ENCODE measurements at regions not wholly inside any gene's neighbourhood (a gene's known extent, or its start where the extent isn't known, plus 50 kb on each side); places are given as distances from the start of the nearest gene placed in this dataset.

- no peaks in the 10 kb centered on the region for H3K36me3 ChIP-seq (ENCODE audit: low read depth, missing control alignments)
- H3K9me3 ChIP-seq: no peaks in the 10 kb centered on the region
- no peaks in the 10 kb centered on the region for H3K27me3 ChIP-seq
- DNase-seq: no peak
- no peak overlapping the region for H3K27ac ChIP-seq
- H3K4me1 ChIP-seq: no peaks in the 10 kb centered on the region
- intact Hi-C loops (cut with DNase I; ENCODE audit: low total_unique reads): no loop called here
- no peak overlapping the region for H3K4me3 ChIP-seq
- TF ChIP-seq, protein P1, sequence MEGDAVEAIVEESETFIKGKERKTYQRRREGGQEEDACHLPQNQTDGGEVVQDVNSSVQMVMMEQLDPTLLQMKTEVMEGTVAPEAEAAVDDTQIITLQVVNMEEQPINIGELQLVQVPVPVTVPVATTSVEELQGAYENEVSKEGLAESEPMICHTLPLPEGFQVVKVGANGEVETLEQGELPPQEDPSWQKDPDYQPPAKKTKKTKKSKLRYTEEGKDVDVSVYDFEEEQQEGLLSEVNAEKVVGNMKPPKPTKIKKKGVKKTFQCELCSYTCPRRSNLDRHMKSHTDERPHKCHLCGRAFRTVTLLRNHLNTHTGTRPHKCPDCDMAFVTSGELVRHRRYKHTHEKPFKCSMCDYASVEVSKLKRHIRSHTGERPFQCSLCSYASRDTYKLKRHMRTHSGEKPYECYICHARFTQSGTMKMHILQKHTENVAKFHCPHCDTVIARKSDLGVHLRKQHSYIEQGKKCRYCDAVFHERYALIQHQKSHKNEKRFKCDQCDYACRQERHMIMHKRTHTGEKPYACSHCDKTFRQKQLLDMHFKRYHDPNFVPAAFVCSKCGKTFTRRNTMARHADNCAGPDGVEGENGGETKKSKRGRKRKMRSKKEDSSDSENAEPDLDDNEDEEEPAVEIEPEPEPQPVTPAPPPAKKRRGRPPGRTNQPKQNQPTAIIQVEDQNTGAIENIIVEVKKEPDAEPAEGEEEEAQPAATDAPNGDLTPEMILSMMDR (IDR thresholded peaks at IDR 0.05): no peak
- TF ChIP-seq POLR2A (IDR thresholded peaks at IDR 0.05): no peak
- 95 to 97% methylated on average over 5 to 8 of the region's 8 CpGs for WGBS, 2 donors
Measured at GRCh38 chr6:43893073-43893472, 123.1 kb downstream of the VEGFA start.

DNA sequence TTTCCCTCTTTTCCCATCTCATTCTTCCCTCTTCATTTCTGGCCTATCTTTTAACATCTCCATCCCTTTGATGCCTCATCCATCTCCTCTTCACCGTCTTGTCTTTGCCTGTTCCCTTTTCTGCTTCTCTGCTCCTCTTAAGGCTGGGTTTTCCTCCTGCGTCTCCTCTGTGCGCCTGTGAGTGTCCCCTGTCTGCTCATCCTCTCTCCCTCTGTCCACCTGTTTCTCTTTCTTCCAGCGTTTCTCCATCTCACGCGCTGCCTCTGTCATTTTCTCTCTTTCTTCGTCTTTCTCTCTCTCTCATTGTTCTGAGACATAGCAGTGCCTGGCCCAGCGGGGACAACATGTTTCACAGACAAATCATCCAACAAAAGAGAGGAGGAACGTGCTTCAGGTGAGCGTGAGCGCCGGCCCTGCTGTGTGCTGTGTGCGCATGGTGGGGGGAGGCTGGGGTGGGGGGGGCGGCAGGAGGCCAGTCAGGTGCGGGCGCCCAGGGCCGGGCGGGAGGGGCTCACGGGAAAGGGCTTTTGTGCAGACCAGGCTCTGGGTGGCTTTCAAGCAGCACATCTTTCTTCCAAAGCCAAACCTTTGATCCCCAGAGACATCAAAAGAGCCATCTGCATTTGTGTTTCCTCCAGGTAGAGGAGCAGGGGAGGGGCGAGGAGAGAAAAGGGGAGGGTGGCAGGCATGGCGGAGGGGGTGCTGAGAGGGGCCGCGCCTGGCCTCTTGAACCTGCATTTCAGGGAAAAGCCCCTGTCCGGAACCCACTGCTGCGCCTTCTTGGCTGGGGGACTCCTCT is 121.3 kb downstream of the VEGFA start:
- no peaks in the 10 kb centered on the region for H3K27me3 ChIP-seq
- WGBS, 2 donors: 58 to 64% methylated on average over 17 to 22 of the region's 25 CpGs
- no peaks in the 10 kb centered on the region for H3K36me3 ChIP-seq (ENCODE audit: low read depth, missing control alignments)
- no peak overlapping the region for H3K27ac ChIP-seq
- TF ChIP-seq, protein P1 (IDR thresholded peaks at IDR 0.05): no peak
- TF ChIP-seq POLR2A (IDR thresholded peaks at IDR 0.05): no peak
- no peaks in the 10 kb centered on the region for H3K4me1 ChIP-seq
- no peak for DNase-seq
- no peak overlapping the region for H3K4me3 ChIP-seq
- intact Hi-C loops (cut with DNase I; ENCODE audit: low total_unique reads): no loop called here
- no peaks in the 10 kb centered on the region for H3K9me3 ChIP-seq

DNA sequence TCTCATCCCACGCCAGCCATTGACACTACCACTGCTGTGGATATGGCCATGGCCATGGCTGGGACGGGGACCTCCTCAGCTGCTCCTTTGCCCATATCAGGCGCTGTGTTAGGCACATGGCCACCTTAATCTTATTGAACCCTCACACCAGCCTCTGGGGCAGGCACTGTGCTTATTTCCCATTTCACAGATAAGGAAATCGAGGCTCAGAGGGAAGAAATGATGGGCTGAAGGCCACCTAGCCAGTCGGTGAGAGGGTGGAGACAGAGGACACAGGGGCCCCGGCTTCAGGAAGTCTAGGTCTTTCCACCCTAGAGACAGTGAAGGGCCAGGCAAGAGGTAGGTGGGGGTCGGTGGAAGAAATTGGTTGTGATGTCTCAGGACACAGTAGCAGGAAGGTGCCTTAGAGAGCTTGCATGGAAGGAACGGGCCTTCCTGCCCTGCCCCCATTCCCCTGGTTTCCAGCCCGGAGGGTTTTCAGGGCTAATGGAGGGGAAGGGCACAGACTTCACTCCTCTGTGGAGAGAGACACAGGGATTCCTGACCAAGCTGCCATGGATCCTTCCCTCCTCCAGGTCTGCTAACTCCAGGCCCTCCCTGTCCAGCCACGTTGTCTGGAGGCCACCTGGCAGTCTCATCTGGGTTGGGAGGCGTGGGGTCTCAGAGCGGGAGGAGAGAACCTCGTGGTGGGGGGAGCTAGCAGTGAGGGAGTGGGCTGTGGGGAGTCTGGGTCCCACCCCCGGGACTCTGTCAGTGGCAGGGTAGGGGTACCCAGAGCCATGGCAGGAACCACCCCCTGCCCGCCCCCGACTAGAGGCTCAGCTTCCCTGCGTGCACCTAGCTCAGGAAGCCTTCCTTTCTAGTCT is 120.4 kb downstream of the VEGFA start:
- no peaks in the 10 kb centered on the region for H3K36me3 ChIP-seq (ENCODE audit: low read depth, missing control alignments)
- no peaks in the 10 kb centered on the region for H3K4me1 ChIP-seq
- H3K4me3 ChIP-seq: no peak overlapping the region
- TF ChIP-seq, protein P1 (IDR thresholded peaks at IDR 0.05): no peak
- TF ChIP-seq POLR2A (IDR thresholded peaks at IDR 0.05): no peak
- 76 to 88% methylated on average over 13 to 17 of the region's 17 CpGs for WGBS, 2 donors
- H3K9me3 ChIP-seq: no peaks in the 10 kb centered on the region
- intact Hi-C loops (cut with DNase I; ENCODE audit: low total_unique reads): no loop called here
- H3K27ac ChIP-seq: no peak overlapping the region
- H3K27me3 ChIP-seq: no peaks in the 10 kb centered on the region
- DNase-seq: no peak

GRCh38 chr6:43887906-43888683 is 118.1 kb downstream of the VEGFA start:
- no peak for DNase-seq
- H3K27me3 ChIP-seq: no peaks in the 10 kb centered on the region
- H3K4me1 ChIP-seq: no peaks in the 10 kb centered on the region
- intact Hi-C loops (cut with DNase I; ENCODE audit: low total_unique reads): no loop called here
- H3K4me3 ChIP-seq: no peak overlapping the region
- 90% methylated on average over 14 to 17 of the region's 17 CpGs for WGBS, 2 donors
- TF ChIP-seq POLR2A (IDR thresholded peaks at IDR 0.05): no peak
- TF ChIP-seq, protein P1 (IDR thresholded peaks at IDR 0.05): no peak
- H3K9me3 ChIP-seq: no peaks in the 10 kb centered on the region
- no peaks in the 10 kb centered on the region for H3K36me3 ChIP-seq (ENCODE audit: low read depth, missing control alignments)
- no peak overlapping the region for H3K27ac ChIP-seq
